ENCODE measurements at regions not wholly inside any gene's neighbourhood (a gene's known extent, or its start where the extent isn't known, plus 50 kb on each side); places are given as distances from the start of the nearest gene placed in this dataset.

- Histone ChIP-seq H3K79me2 (ENCODE audit: control insufficient read depth, insufficient read depth, low read length) (no peaks in the 10 kb centered on the region), H3K4me2 (ENCODE audit: extremely low read depth, insufficient read depth, low read length) (no peak overlapping the region), H4K20me1 (ENCODE audit: control insufficient read depth, extremely low read depth, insufficient read depth, low read length) (no peaks in the 10 kb centered on the region), H3K9ac (ENCODE audit: insufficient read depth, low read length) (no peak overlapping the region), H3K4me1 (ENCODE audit: control insufficient read depth, extremely low read depth, insufficient read depth, low read length) (no peaks in the 10 kb centered on the region), H3K27ac (ENCODE audit: insufficient read depth, low read length) (no peak overlapping the region), H3K4me3 (replicated peaks in 1 of 4; ENCODE audit: control extremely low read depth in 1 of 4, insufficient read depth in 1 of 4, low read depth in 3 of 4, low read length in 4 of 4) (no peak overlapping the region), H3K36me3 (ENCODE audit: control insufficient read depth, insufficient read depth, low read length) (no peaks in the 10 kb centered on the region), H3K27me3 (ENCODE audit: control insufficient read depth, insufficient read depth, low read length) (no peaks in the 10 kb centered on the region), H2AFZ (ENCODE audit: low read length) (no peak overlapping the region), H3K9me3 (ENCODE audit: control insufficient read depth, insufficient read depth, low read depth, low read length) (no peaks in the 10 kb centered on the region)
- no peak for DNase-seq (ENCODE audit: low read depth in 2 of 2)
- TF ChIP-seq EZH2 (IDR thresholded peaks at IDR 0.05; ENCODE audit: low read length, missing control alignments), result no peak
- TF ChIP-seq, protein P1, sequence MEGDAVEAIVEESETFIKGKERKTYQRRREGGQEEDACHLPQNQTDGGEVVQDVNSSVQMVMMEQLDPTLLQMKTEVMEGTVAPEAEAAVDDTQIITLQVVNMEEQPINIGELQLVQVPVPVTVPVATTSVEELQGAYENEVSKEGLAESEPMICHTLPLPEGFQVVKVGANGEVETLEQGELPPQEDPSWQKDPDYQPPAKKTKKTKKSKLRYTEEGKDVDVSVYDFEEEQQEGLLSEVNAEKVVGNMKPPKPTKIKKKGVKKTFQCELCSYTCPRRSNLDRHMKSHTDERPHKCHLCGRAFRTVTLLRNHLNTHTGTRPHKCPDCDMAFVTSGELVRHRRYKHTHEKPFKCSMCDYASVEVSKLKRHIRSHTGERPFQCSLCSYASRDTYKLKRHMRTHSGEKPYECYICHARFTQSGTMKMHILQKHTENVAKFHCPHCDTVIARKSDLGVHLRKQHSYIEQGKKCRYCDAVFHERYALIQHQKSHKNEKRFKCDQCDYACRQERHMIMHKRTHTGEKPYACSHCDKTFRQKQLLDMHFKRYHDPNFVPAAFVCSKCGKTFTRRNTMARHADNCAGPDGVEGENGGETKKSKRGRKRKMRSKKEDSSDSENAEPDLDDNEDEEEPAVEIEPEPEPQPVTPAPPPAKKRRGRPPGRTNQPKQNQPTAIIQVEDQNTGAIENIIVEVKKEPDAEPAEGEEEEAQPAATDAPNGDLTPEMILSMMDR (conservative IDR thresholded peaks at IDR 0.05 in 1 of 2, IDR thresholded peaks at IDR 0.05 in 1 of 2; ENCODE audit: low read depth in 1 of 2, low read length in 2 of 2), result no peak
Measured at GRCh38 chrX:6909396-6909795, 238.1 kb upstream of the STS start.

GRCh38 chrX:6906608-6907007 lies 240.9 kb upstream of the STS start:
- Histone ChIP-seq H2AFZ (ENCODE audit: low read length) (no peak overlapping the region), H3K9ac (ENCODE audit: insufficient read depth, low read length) (no peak overlapping the region), H3K4me3 (replicated peaks in 1 of 4; ENCODE audit: control extremely low read depth in 1 of 4, insufficient read depth in 1 of 4, low read depth in 3 of 4, low read length in 4 of 4) (no peak overlapping the region), H3K4me2 (ENCODE audit: extremely low read depth, insufficient read depth, low read length) (no peak overlapping the region), H3K9me3 (ENCODE audit: control insufficient read depth, insufficient read depth, low read depth, low read length) (no peaks in the 10 kb centered on the region), H3K36me3 (ENCODE audit: control insufficient read depth, insufficient read depth, low read length) (no peaks in the 10 kb centered on the region), H4K20me1 (ENCODE audit: control insufficient read depth, extremely low read depth, insufficient read depth, low read length) (no peaks in the 10 kb centered on the region), H3K4me1 (ENCODE audit: control insufficient read depth, extremely low read depth, insufficient read depth, low read length) (no peaks in the 10 kb centered on the region), H3K79me2 (ENCODE audit: control insufficient read depth, insufficient read depth, low read length) (no peaks in the 10 kb centered on the region), H3K27ac (ENCODE audit: insufficient read depth, low read length) (no peak overlapping the region), H3K27me3 (ENCODE audit: control insufficient read depth, insufficient read depth, low read length) (no peaks in the 10 kb centered on the region)
- TF ChIP-seq, protein P1 (conservative IDR thresholded peaks at IDR 0.05 in 1 of 2, IDR thresholded peaks at IDR 0.05 in 1 of 2; ENCODE audit: low read depth in 1 of 2, low read length in 2 of 2), result no peak
- TF ChIP-seq EZH2 (IDR thresholded peaks at IDR 0.05; ENCODE audit: low read length, missing control alignments), result no peak
- DNase-seq (ENCODE audit: low read depth in 2 of 2), result no peak

DNA sequence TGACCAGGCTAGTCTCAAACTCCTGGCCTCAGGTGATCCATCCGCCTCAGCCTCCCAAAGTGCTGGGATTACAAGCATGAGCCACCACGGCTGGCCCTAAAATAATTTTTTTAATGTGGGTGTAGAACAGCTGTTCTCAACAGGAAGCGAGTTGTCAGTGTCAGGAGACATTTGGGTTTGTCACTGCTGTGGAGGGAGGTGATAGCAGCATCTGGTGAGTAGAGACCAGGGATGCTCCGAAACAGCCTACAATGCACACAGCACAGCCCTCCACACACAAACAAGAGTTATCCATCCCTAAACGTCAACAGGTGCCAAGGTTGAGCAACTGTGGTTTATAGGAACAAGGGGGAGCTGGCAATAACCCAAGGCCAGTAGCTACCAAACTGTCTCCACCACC lies 243.4 kb upstream of the STS start:
- no peak overlapping the region for H3K4me3 ChIP-seq (replicated peaks in 1 of 4; ENCODE audit: control extremely low read depth in 1 of 4, insufficient read depth in 1 of 4, low read depth in 3 of 4, low read length in 4 of 4)
- H3K9ac ChIP-seq (ENCODE audit: insufficient read depth, low read length), result no peak overlapping the region
- no peak for TF ChIP-seq EZH2 (IDR thresholded peaks at IDR 0.05; ENCODE audit: low read length, missing control alignments)
- no peaks in the 10 kb centered on the region for H4K20me1 ChIP-seq (ENCODE audit: control insufficient read depth, extremely low read depth, insufficient read depth, low read length)
- DNase-seq (ENCODE audit: low read depth in 2 of 2), result no peak
- no peaks in the 10 kb centered on the region for H3K36me3 ChIP-seq (ENCODE audit: control insufficient read depth, insufficient read depth, low read length)
- no peaks in the 10 kb centered on the region for H3K9me3 ChIP-seq (ENCODE audit: control insufficient read depth, insufficient read depth, low read depth, low read length)
- H3K4me2 ChIP-seq (ENCODE audit: extremely low read depth, insufficient read depth, low read length), result no peak overlapping the region
- no peak overlapping the region for H3K27ac ChIP-seq (ENCODE audit: insufficient read depth, low read length)
- no peaks in the 10 kb centered on the region for H3K79me2 ChIP-seq (ENCODE audit: control insufficient read depth, insufficient read depth, low read length)
- H3K27me3 ChIP-seq (ENCODE audit: control insufficient read depth, insufficient read depth, low read length), result no peaks in the 10 kb centered on the region
- H2AFZ ChIP-seq (ENCODE audit: low read length), result no peak overlapping the region
- no peaks in the 10 kb centered on the region for H3K4me1 ChIP-seq (ENCODE audit: control insufficient read depth, extremely low read depth, insufficient read depth, low read length)

All from fibroblast of lung (primary cell).